T-cell (primary cell): ENCODE measurements at regions not wholly inside any gene's neighbourhood (a gene's known extent, or its start where the extent isn't known, plus 50 kb on each side); places are given as distances from the start of the nearest gene placed in this dataset.

ENCODE experiments used
- ATAC-seq, 4 experiments: fragments of 200-7000 bp in 3 of 4; fragments of 150-1000 bp in 1 of 4; cut with Tn5 transposase; replicated peaks in 1 of 4; 1 replicate in 3 of 4; 2 replicates in 1 of 4; pipeline ENCODE4 v1.10.0; 2021; ENCODE audit warnings: moderate library complexity in 3 of 4, mild to moderate bottlenecking in 2 of 4, moderate number of reproducible peaks in 1 of 4
- CTCF ChIA-PET, 2 donors: fragments of 300-600 bp; sonication (Branson Sonifier 250); formaldehyde crosslinking; loops; one replicate each; lab custom pipeline; 2022; ENCODE audit warnings: antibody characterized with exemption in 2 of 2; lab: Charles Lee
- POLR2A ChIA-PET, 2 donors: fragments of 300-600 bp; sonication (Branson Sonifier 250); formaldehyde crosslinking; loops; one replicate each; lab custom pipeline; 2022; ENCODE audit warnings: antibody characterized with exemption in 2 of 2; lab: Charles Lee
- DNase-seq, 35 experiments: peaks; one replicate each; pipeline versions ENCODE4 v3.0.0 to v3.0.0-alpha.2; 2013 to 2023
- H3K27ac ChIP-seq: one replicate; pipeline ENCODE4 v1.5.1; 2013; ENCODE audit warnings: low read length
- H3K27me3 ChIP-seq, 2 experiments: replicated peaks in 1 of 2; 1 replicate in 1 of 2; 2 replicates in 1 of 2; pipeline versions ENCODE4 v1.6.1 to v1.7.0; 2013; ENCODE audit warnings: low read length in 1 of 2, mixed read lengths in 1 of 2; ENCODE audit not compliant: control insufficient read depth in 2 of 2, insufficient read depth in 2 of 2; ENCODE audit errors: extremely low read depth in 1 of 2
- H3K36me3 ChIP-seq, 2 donors: 1 replicate in 1 of 2; 2 replicates in 1 of 2; pipeline versions ENCODE4 v1.6.1 to v1.7.0; 2013; ENCODE audit warnings: low read length in 1 of 2; ENCODE audit not compliant: control insufficient read depth in 2 of 2, insufficient read depth in 1 of 2; ENCODE audit errors: extremely low read depth in 1 of 2
- H3K4me1 ChIP-seq, 2 experiments: 1 replicate in 1 of 2; 2 replicates in 1 of 2; pipeline versions ENCODE4 v1.6.1 to v1.7.0; 2013; ENCODE audit warnings: low read length in 2 of 2, mixed read lengths in 1 of 2; ENCODE audit not compliant: insufficient read depth in 2 of 2, control insufficient read depth in 1 of 2; ENCODE audit errors: extremely low read depth in 1 of 2
- H3K4me3 ChIP-seq, 2 donors: 1 replicate in 1 of 2; 2 replicates in 1 of 2; pipeline versions ENCODE4 v1.5.1 to v1.7.0; 2013; ENCODE audit warnings: mild to moderate bottlenecking in 2 of 2, low read length in 1 of 2, moderate library complexity in 1 of 2; ENCODE audit not compliant: control insufficient read depth in 1 of 2; ENCODE audit errors: extremely low read depth in 1 of 2
- H3K9me3 ChIP-seq: 2 replicates; pipeline ENCODE4 v1.7.0; 2013
- H3K27ac Mint-ChIP-seq, 2 donors: one replicate each; pipeline ENCODE4 v1.8.0; 2020 to 2021; ENCODE audit warnings: mild to moderate bottlenecking in 2 of 2, mixed read lengths in 2 of 2
- H3K27me3 Mint-ChIP-seq, 2 donors: one replicate each; pipeline ENCODE4 v1.8.0; 2021 to 2022; ENCODE audit warnings: mixed read lengths in 2 of 2
- H3K36me3 Mint-ChIP-seq: one replicate; pipeline ENCODE4 v1.8.0; 2021; ENCODE audit warnings: mixed read lengths
- H3K4me1 Mint-ChIP-seq, 3 donors: one replicate each; pipeline ENCODE4 v1.8.0; 2020 to 2022; ENCODE audit warnings: mixed read lengths in 3 of 3, mild to moderate bottlenecking in 1 of 3
- H3K4me3 Mint-ChIP-seq, 3 donors: one replicate each; pipeline ENCODE4 v1.8.0; 2020 to 2022; ENCODE audit warnings: mild to moderate bottlenecking in 3 of 3, mixed read lengths in 3 of 3, moderate library complexity in 3 of 3
- H3K9me3 Mint-ChIP-seq, 3 donors: one replicate each; pipeline ENCODE4 v1.8.0; 2020 to 2022; ENCODE audit warnings: mixed read lengths in 3 of 3
- whole genome bisulfite sequencing: methylation state at CpG from one replicate; pipeline ENCODE4 v1.1.5; 2013; ENCODE audit warnings: missing lambda C conversion rate; ENCODE audit not compliant: insufficient coverage; 5-methylcytosine and 5-hydroxymethylcytosine counted together

GRCh38 chr7:85384392-85384791 is 197.5 kb upstream of the SEMA3D start:
- Mint-ChIP-seq H3K4me1 (no peaks in the 10 kb centered on the region), H3K27ac (no peak overlapping the region), H3K9me3 (peaks cover 7 to 18% (median 7%) of the 10 kb centered on the region in 3 donors), H3K4me3 (no peak overlapping the region), H3K27me3 (no peaks in the 10 kb centered on the region), H3K36me3 (no peaks in the 10 kb centered on the region)
- CTCF ChIA-PET = no interaction called here
- POLR2A ChIA-PET = no interaction called here
- no peak overlapping the region for H3K4me3 ChIP-seq
- WGBS = no CpG with 5 or more reads among the region's 2 CpGs
- no peak for DNase-seq
- ATAC-seq = no peak
- no peaks in the 10 kb centered on the region for H3K4me1 ChIP-seq
- H3K9me3 ChIP-seq = no peaks in the 10 kb centered on the region
- no peaks in the 10 kb centered on the region for H3K36me3 ChIP-seq
- H3K27ac ChIP-seq = no peak overlapping the region
- no peaks in the 10 kb centered on the region for H3K27me3 ChIP-seq

GRCh38 chr7:85381212-85381611 is 194.4 kb upstream of the SEMA3D start:
- H3K4me3 Mint-ChIP-seq = no peak overlapping the region
- Histone ChIP-seq H3K4me1 (no peaks in the 10 kb centered on the region), H3K36me3 (no peaks in the 10 kb centered on the region), H3K27ac (no peak overlapping the region), H3K9me3 (no peaks in the 10 kb centered on the region), H3K27me3 (no peaks in the 10 kb centered on the region), H3K4me3 (no peak overlapping the region)
- no peak overlapping the region for H3K27ac Mint-ChIP-seq
- POLR2A ChIA-PET = no interaction called here
- H3K9me3 Mint-ChIP-seq = peaks cover 7 to 18% (median 7%) of the 10 kb centered on the region in 3 donors
- no peaks in the 10 kb centered on the region for H3K36me3 Mint-ChIP-seq
- 92% methylated on average over 13 of the region's 16 CpGs for WGBS
- no peaks in the 10 kb centered on the region for H3K27me3 Mint-ChIP-seq
- no peaks in the 10 kb centered on the region for H3K4me1 Mint-ChIP-seq
- DNase-seq = no peak
- CTCF ChIA-PET = no interaction called here
- ATAC-seq = no peak

GRCh38 chr7:85376589-85376988 is 189.7 kb upstream of the SEMA3D start:
- no peak overlapping the region for H3K27ac Mint-ChIP-seq
- Histone ChIP-seq H3K36me3 (no peaks in the 10 kb centered on the region), H3K27me3 (no peaks in the 10 kb centered on the region), H3K4me1 (no peaks in the 10 kb centered on the region), H3K27ac (no peak overlapping the region), H3K9me3 (no peaks in the 10 kb centered on the region), H3K4me3 (no peak overlapping the region)
- 80% methylated on average over 1 of the region's 2 CpGs for WGBS
- no peaks in the 10 kb centered on the region for H3K27me3 Mint-ChIP-seq
- H3K36me3 Mint-ChIP-seq = no peaks in the 10 kb centered on the region
- POLR2A ChIA-PET = no interaction called here
- ATAC-seq (no peak), DNase-seq (no peak)
- H3K9me3 Mint-ChIP-seq = peaks cover 0 to 13% (median 5%) of the 10 kb centered on the region in 3 donors
- no peaks in the 10 kb centered on the region for H3K4me1 Mint-ChIP-seq
- CTCF ChIA-PET = no interaction called here
- no peak overlapping the region for H3K4me3 Mint-ChIP-seq

- ChIA-PET POLR2A (no interaction called here), CTCF (no interaction called here)
- Histone ChIP-seq H3K36me3 (no peaks in the 10 kb centered on the region), H3K4me1 (no peaks in the 10 kb centered on the region), H3K9me3 (no peaks in the 10 kb centered on the region), H3K27ac (no peak overlapping the region), H3K27me3 (no peaks in the 10 kb centered on the region), H3K4me3 (no peak overlapping the region)
- Mint-ChIP-seq H3K4me3 (no peak overlapping the region), H3K4me1 (no peaks in the 10 kb centered on the region), H3K27me3 (no peaks in the 10 kb centered on the region), H3K27ac (no peak overlapping the region), H3K36me3 (no peaks in the 10 kb centered on the region), H3K9me3 (peaks cover 7 to 12% (median 8%) of the 10 kb centered on the region in 3 donors)
- DNase-seq = no peak
- ATAC-seq = no peak
- no CpG with 5 or more reads among the region's 1 CpG for WGBS
Observed at GRCh38 chr7:85356916-85357315, 170.1 kb upstream of the SEMA3D start.

GRCh38 chr7:85343484-85343883 is 156.6 kb upstream of the SEMA3D start:
- DNase-seq (no peak), ATAC-seq (no peak)
- no peaks in the 10 kb centered on the region for H3K4me1 Mint-ChIP-seq
- Histone ChIP-seq H3K36me3 (no peaks in the 10 kb centered on the region), H3K9me3 (no peaks in the 10 kb centered on the region), H3K27ac (no peak overlapping the region), H3K4me3 (no peak overlapping the region), H3K4me1 (no peaks in the 10 kb centered on the region), H3K27me3 (no peaks in the 10 kb centered on the region)
- H3K4me3 Mint-ChIP-seq = no peak overlapping the region
- H3K36me3 Mint-ChIP-seq = no peaks in the 10 kb centered on the region
- ChIA-PET POLR2A (no interaction called here), CTCF (no interaction called here)
- no peak overlapping the region for H3K27ac Mint-ChIP-seq
- no peaks in the 10 kb centered on the region for H3K27me3 Mint-ChIP-seq
- peaks cover 5 to 9% (median 7%) of the 10 kb centered on the region in 3 donors for H3K9me3 Mint-ChIP-seq

GRCh38 chr7:85342781-85343180 is 155.9 kb upstream of the SEMA3D start:
- Histone ChIP-seq H3K27ac (no peak overlapping the region), H3K36me3 (no peaks in the 10 kb centered on the region), H3K4me3 (no peak overlapping the region), H3K4me1 (no peaks in the 10 kb centered on the region), H3K27me3 (no peaks in the 10 kb centered on the region), H3K9me3 (no peaks in the 10 kb centered on the region)
- ATAC-seq (no peak), DNase-seq (no peak)
- no peaks in the 10 kb centered on the region for H3K36me3 Mint-ChIP-seq
- no peak overlapping the region for H3K27ac Mint-ChIP-seq
- no peaks in the 10 kb centered on the region for H3K27me3 Mint-ChIP-seq
- ChIA-PET POLR2A (no interaction called here), CTCF (no interaction called here)
- H3K4me1 Mint-ChIP-seq = no peaks in the 10 kb centered on the region
- peaks cover 5 to 9% (median 7%) of the 10 kb centered on the region in 3 donors for H3K9me3 Mint-ChIP-seq
- no peak overlapping the region for H3K4me3 Mint-ChIP-seq

- ATAC-seq (no peak), DNase-seq (no peak)
- ChIA-PET POLR2A (no interaction called here), CTCF (no interaction called here)
- peaks cover 5 to 16% (median 7%) of the 10 kb centered on the region in 3 donors for H3K9me3 Mint-ChIP-seq
- no peaks in the 10 kb centered on the region for H3K36me3 Mint-ChIP-seq
- Histone ChIP-seq H3K27me3 (no peaks in the 10 kb centered on the region), H3K4me1 (no peaks in the 10 kb centered on the region), H3K9me3 (no peaks in the 10 kb centered on the region), H3K4me3 (no peak overlapping the region), H3K27ac (no peak overlapping the region), H3K36me3 (no peaks in the 10 kb centered on the region)
- no peak overlapping the region for H3K4me3 Mint-ChIP-seq
- H3K27ac Mint-ChIP-seq = no peak overlapping the region
- no peaks in the 10 kb centered on the region for H3K27me3 Mint-ChIP-seq
- no peaks in the 10 kb centered on the region for H3K4me1 Mint-ChIP-seq
- WGBS = no CpG with 5 or more reads among the region's 2 CpGs
Observed at GRCh38 chr7:85341973-85342372, 155.1 kb upstream of the SEMA3D start.
